Urinary bladder (tissue), 3 donors: ENCODE measurements at regions not wholly inside any gene's neighbourhood (a gene's known extent, or its start where the extent isn't known, plus 50 kb on each side); places are given as distances from the start of the nearest gene placed in this dataset.

ENCODE experiments used
- DNase-seq: peaks from one replicate; pipeline ENCODE4 v3.0.0-alpha.2; 2015; ENCODE audit errors: extremely low spot score
- H3K27ac ChIP-seq: one replicate; pipeline ENCODE4 v1.5.1; 2013; ENCODE audit warnings: low read depth, mild to moderate bottlenecking, moderate library complexity
- H3K36me3 ChIP-seq: one replicate; pipeline ENCODE4 v1.6.1; 2013; ENCODE audit warnings: mild to moderate bottlenecking, moderate library complexity; ENCODE audit not compliant: insufficient read depth
- H3K4me1 ChIP-seq: one replicate; pipeline ENCODE4 v1.6.1; 2013; ENCODE audit warnings: mild to moderate bottlenecking, moderate library complexity; ENCODE audit not compliant: insufficient read depth
- H3K4me3 ChIP-seq: one replicate; pipeline ENCODE4 v1.5.1; 2013; ENCODE audit warnings: low read depth, low read length
- WGBS: extraction: QIAGEN DNeasy Blood & Tissue Kit; methylation state at CpG from one replicate; pipeline ENCODE4 v1.1.7; 2013; 5-methylcytosine and 5-hydroxymethylcytosine counted together
- donor health status: healthy with polysubstance abuse.
- donor health status: healthy.

- 85% methylated on average over 13 of the region's 13 CpGs for WGBS
- DNase-seq: no peak
- Histone ChIP-seq H3K27ac (peak overlapping the region; percentile 63), H3K36me3 (no peaks in the 10 kb centered on the region), H3K4me1 (no peaks in the 10 kb centered on the region), H3K4me3 (no peak overlapping the region)
Measured at GRCh38 chr20:50320005-50320900, 129.6 kb downstream of the CEBPB start.

DNA sequence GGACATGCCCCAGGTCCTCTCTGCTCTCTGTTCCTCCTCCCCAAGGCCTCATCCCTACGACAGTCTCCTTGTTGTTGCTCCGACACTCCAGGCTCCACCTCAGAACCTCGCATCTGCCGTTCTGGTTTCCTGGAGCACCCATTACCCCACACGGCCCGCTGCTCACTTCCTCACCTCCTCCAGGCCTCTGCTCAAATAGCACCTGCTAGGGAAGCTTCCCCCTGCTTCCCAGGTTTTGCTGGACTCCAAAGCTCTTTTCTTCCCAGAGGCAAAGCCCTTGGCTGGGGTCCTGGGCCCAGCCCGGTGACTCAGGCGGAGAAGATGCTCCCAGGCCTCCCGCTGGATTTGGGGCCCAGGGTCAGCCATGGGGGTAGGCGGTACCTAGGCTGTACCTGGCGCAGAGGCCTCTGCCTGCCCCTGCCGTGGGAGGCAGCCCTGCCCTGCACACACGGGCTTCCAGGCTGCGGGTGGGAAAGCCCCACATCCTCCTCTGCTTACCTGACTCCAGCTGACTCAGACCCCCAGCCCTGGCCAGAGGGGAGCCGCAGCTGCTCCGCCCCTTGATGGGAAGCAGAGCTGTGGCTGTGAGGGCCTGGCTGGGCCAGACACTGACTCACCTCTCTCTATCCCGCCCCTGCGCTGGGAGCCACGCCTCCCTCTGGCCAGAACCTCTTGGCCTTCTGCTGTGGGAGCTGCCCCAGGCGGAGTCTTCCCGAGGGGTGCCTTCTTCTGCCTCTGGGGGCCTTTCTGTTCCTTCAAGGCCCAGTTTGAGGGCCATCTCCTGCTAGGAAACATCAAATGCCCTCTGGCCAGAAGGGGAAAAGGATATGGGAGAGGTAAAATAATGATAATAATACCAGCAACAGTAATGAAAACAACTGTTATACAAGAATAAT is 130.5 kb downstream of the CEBPB start:
- no peaks in the 10 kb centered on the region for H3K4me1 ChIP-seq
- no peak overlapping the region for H3K4me3 ChIP-seq
- no peak for DNase-seq
- 32% methylated on average over 21 of the region's 21 CpGs for WGBS
- H3K36me3 ChIP-seq: no peaks in the 10 kb centered on the region
- H3K27ac ChIP-seq: peak overlapping the region; percentile 63

GRCh38 chr20:50321797-50322480 is 131.3 kb downstream of the CEBPB start:
- WGBS: 45% methylated on average over 9 of the region's 9 CpGs
- H3K36me3 ChIP-seq: no peaks in the 10 kb centered on the region
- H3K4me1 ChIP-seq: no peaks in the 10 kb centered on the region
- DNase-seq: no peak
- H3K4me3 ChIP-seq: no peak overlapping the region
- H3K27ac ChIP-seq: peak overlapping the region; percentile 30

DNA sequence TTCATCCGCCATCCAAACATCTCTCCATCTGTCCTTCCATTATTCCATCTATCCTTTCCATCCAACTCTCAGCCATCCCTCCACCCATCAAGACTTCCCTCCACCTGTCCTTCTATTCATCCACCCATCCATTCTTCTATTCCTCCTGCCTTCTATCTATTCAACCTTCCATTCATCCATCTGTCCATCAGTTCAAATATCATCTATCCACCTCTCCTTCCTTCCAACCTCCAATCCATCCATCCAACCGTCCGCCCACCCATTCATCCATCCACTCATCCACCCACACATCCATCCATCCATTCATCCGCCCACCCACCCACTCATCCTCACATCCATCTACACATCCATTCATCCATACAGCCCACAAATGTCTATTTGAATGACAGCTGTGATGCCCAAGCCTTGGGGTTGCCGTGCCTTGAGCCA is 132.1 kb downstream of the CEBPB start:
- Histone ChIP-seq H3K27ac (no peak overlapping the region), H3K4me3 (no peak overlapping the region), H3K36me3 (no peaks in the 10 kb centered on the region), H3K4me1 (no peaks in the 10 kb centered on the region)
- WGBS: 95% methylated on average over 5 of the region's 5 CpGs
- DNase-seq: no peak

GRCh38 chr20:50323209-50323608 is 132.6 kb downstream of the CEBPB start:
- H3K27ac ChIP-seq: no peak overlapping the region
- DNase-seq: no peak
- WGBS: 87% methylated on average over 4 of the region's 4 CpGs
- H3K4me3 ChIP-seq: no peak overlapping the region
- no peaks in the 10 kb centered on the region for H3K36me3 ChIP-seq
- no peaks in the 10 kb centered on the region for H3K4me1 ChIP-seq

- 89% methylated on average over 5 of the region's 5 CpGs for WGBS
- Histone ChIP-seq H3K27ac (no peak overlapping the region), H3K4me1 (no peaks in the 10 kb centered on the region), H3K4me3 (no peak overlapping the region), H3K36me3 (no peaks in the 10 kb centered on the region)
- no peak for DNase-seq
Measured at GRCh38 chr20:50323777-50324775, 133.4 kb downstream of the CEBPB start.

GRCh38 chr20:50325215-50325614 is 134.6 kb downstream of the CEBPB start:
- Histone ChIP-seq H3K36me3 (no peaks in the 10 kb centered on the region), H3K27ac (no peak overlapping the region), H3K4me3 (no peak overlapping the region), H3K4me1 (no peaks in the 10 kb centered on the region)
- 92% methylated on average over 4 of the region's 4 CpGs for WGBS
- no peak for DNase-seq

DNA sequence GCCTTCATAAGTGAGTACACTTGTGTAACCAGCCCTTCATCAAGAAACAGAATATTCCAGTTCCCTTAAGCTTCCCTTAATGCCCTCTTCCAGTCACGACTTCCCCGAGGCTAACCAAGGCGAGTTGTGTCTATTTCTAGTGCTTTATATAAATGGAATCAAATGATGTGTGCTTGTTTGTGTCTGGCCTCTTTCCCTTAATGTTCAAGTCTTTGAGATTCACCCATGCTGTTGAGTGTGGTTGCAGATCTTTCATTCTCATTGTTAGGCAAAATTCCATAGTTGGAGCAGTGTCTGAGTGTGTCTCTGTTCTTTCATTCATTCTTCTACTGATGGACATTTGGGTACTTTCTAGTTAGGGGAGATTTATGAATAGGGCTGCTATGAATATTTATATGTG is 135.0 kb downstream of the CEBPB start:
- Histone ChIP-seq H3K27ac (no peak overlapping the region), H3K4me1 (no peaks in the 10 kb centered on the region), H3K4me3 (no peak overlapping the region), H3K36me3 (no peaks in the 10 kb centered on the region)
- no peak for DNase-seq
- WGBS: 60% methylated on average over 3 of the region's 3 CpGs

- H3K4me1 ChIP-seq: no peaks in the 10 kb centered on the region
- no peak overlapping the region for H3K27ac ChIP-seq
- DNase-seq: no peak
- 67% methylated on average over 2 of the region's 2 CpGs for WGBS
- H3K4me3 ChIP-seq: no peak overlapping the region
- H3K36me3 ChIP-seq: no peaks in the 10 kb centered on the region
Measured at GRCh38 chr20:50327666-50328065, 137.0 kb downstream of the CEBPB start.

GRCh38 chr20:50328222-50328979 is 137.8 kb downstream of the CEBPB start:
- Histone ChIP-seq H3K27ac (no peak overlapping the region), H3K4me3 (no peak overlapping the region), H3K36me3 (no peaks in the 10 kb centered on the region), H3K4me1 (no peaks in the 10 kb centered on the region)
- DNase-seq: no peak
- WGBS: 86% methylated on average over 6 of the region's 6 CpGs

DNA sequence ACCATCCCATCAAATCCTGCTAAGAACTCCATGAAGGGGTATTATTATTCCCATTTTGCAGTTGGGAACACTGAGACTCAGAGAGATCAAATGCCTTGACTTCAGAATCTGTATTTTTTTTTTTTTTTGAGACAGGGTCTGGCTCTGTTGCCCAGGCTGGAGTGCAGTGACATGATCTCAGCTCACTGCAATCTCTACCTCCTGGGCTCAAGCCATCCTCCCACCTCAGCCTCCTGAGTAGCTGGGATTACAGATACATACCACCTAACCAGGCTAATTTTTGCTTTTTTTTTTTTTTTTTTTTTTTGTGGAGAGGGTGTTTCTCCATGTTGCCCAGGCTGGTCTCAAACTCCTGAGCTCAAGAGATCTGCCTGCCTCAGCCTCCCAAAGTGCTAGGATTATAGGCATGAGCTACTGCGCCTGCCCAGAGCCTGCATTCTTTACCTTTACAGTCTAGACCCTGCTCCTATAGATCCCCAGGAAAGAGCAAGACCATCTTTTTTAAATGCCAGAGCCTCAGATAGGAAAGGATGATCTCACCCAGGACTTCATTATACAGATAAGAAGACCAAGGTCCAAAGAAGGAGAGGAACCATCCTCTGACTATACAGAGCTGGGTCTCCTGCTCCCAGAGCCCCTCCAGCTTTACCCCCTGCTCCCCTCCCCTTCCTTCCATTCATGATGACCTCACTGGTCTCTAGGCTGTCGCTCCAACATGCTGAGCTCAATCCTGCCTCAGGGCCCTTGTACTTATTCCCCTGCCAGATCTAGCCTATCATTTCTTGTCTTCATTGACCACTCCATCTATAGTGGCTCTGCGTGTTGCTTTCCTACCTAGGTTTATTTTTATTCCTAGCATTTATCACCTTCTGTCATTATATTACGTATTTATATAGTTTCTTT is 138.6 kb downstream of the CEBPB start:
- Histone ChIP-seq H3K27ac (no peak overlapping the region), H3K36me3 (no peaks in the 10 kb centered on the region), H3K4me3 (no peak overlapping the region), H3K4me1 (no peaks in the 10 kb centered on the region)
- WGBS: 94% methylated on average over 4 of the region's 4 CpGs
- DNase-seq: no peak
